ENCODE measurements at regions not wholly inside any gene's neighbourhood (a gene's known extent, or its start where the extent isn't known, plus 50 kb on each side); places are given as distances from the start of the nearest gene placed in this dataset.
"Not testable (repeated sequence)": the region's sequence is repeated elsewhere in the genome, so short reads cannot be mapped to it uniquely, and the experiment has no call there.

- H3K36me3 ChIP-seq, result no peaks in the 10 kb centered on the region
- H3K4me3 ChIP-seq (replicated peaks in 1 of 3), result no peak overlapping the region
- H3K27me3 ChIP-seq, result no peaks in the 10 kb centered on the region
- H3K27ac ChIP-seq, result no peak overlapping the region
- intact Hi-C loops (cut with DNase I), result no loop called here
- no peak for DNase-seq
- no peak for TF ChIP-seq POLR2A (IDR thresholded peaks at IDR 0.05)
- TF ChIP-seq, protein P1, sequence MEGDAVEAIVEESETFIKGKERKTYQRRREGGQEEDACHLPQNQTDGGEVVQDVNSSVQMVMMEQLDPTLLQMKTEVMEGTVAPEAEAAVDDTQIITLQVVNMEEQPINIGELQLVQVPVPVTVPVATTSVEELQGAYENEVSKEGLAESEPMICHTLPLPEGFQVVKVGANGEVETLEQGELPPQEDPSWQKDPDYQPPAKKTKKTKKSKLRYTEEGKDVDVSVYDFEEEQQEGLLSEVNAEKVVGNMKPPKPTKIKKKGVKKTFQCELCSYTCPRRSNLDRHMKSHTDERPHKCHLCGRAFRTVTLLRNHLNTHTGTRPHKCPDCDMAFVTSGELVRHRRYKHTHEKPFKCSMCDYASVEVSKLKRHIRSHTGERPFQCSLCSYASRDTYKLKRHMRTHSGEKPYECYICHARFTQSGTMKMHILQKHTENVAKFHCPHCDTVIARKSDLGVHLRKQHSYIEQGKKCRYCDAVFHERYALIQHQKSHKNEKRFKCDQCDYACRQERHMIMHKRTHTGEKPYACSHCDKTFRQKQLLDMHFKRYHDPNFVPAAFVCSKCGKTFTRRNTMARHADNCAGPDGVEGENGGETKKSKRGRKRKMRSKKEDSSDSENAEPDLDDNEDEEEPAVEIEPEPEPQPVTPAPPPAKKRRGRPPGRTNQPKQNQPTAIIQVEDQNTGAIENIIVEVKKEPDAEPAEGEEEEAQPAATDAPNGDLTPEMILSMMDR (IDR thresholded peaks at IDR 0.05), result no peak
- H3K4me1 ChIP-seq, result peaks cover 6% of the 10 kb centered on the region in 2 donors
- no peaks in the 10 kb centered on the region for H3K9me3 ChIP-seq
- 93 to 100% methylated on average over 1 of the region's 1 CpG for WGBS, 2 donors
Observed at GRCh38 chr12:75694534-75695268, 183.3 kb upstream of the KRR1 start.

GRCh38 chr12:75692876-75693275 is 181.5 kb upstream of the KRR1 start:
- intact Hi-C loops (cut with DNase I), result no loop called here
- H3K9me3 ChIP-seq, result no peaks in the 10 kb centered on the region
- H3K4me3 ChIP-seq (replicated peaks in 1 of 3), result no peak overlapping the region
- H3K4me1 ChIP-seq, result no peaks in the 10 kb centered on the region
- H3K27ac ChIP-seq, result no peak overlapping the region
- WGBS, 2 donors, result 52 to 53% methylated on average over 2 of the region's 2 CpGs
- H3K27me3 ChIP-seq, result no peaks in the 10 kb centered on the region
- no peak for TF ChIP-seq POLR2A (IDR thresholded peaks at IDR 0.05)
- TF ChIP-seq, protein P1 (IDR thresholded peaks at IDR 0.05), result no peak
- no peaks in the 10 kb centered on the region for H3K36me3 ChIP-seq
- no peak for DNase-seq

- no peak overlapping the region for H3K4me3 ChIP-seq (replicated peaks in 1 of 3)
- no peaks in the 10 kb centered on the region for H3K9me3 ChIP-seq
- H3K27me3 ChIP-seq, result no peaks in the 10 kb centered on the region
- TF ChIP-seq POLR2A (IDR thresholded peaks at IDR 0.05), result no peak
- TF ChIP-seq, protein P1 (IDR thresholded peaks at IDR 0.05), result no peak
- no peak for DNase-seq
- no peaks in the 10 kb centered on the region for H3K36me3 ChIP-seq
- H3K27ac ChIP-seq, result no peak overlapping the region
- H3K4me1 ChIP-seq, result no peaks in the 10 kb centered on the region
- 92 to 93% methylated on average over 11 of the region's 11 CpGs for WGBS, 2 donors
- intact Hi-C loops (cut with DNase I), result no loop called here
Observed at GRCh38 chr12:75690296-75690955, 179.0 kb upstream of the KRR1 start.

DNA sequence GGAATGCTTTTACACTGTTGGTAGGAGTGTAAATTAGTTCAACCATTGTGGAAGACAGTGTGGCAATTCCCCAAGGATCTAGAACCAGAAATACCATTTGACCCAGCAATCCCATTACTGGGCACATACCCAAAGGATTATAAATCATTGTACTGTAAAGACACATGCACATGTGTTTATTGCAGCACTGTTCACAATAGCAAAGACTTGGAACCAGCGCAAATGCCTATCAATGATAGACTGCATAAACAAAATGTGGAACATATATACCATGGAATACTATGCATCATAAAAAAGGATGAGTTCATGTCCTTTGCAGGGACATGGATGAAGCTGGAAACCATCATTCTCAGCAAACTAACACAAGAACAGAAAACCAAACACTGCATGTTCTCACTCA is 174.8 kb upstream of the KRR1 start:
- H3K27me3 ChIP-seq; DNase-seq; intact Hi-C loops (cut with DNase I); H3K4me3 ChIP-seq (replicated peaks in 1 of 3); H3K36me3 ChIP-seq; H3K9me3 ChIP-seq; H3K4me1 ChIP-seq; H3K27ac ChIP-seq: not testable (repeated sequence)
- 45% methylated on average over 1 of the region's 1 CpG for WGBS, 2 donors

DNA sequence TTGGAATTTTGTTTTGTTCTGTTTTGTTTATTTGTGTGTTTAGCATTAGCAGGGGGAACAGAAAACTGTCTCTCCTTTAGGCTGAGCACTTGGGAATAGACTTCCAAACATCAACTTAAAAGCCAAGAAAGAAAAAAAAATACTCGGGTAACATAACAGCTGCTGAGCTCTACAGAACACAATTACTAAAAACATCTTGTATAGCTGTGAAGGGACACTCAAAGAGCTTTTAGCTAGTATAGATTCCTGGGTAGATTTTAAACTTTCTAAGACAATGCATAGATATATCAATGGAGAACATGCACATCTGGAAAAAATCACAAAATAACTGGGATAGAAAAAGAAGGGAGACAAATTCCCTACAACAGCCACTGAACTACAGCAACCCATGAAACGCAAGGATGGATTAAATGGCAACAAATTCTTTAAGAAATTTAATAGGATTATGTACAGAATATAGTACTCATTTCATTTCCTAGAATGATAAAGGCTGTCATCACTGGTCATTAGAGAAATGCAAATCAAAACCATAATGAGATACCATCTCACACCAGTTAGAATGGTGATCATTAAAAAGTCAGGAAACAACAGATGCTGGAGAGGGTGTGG is 174.3 kb upstream of the KRR1 start:
- Histone ChIP-seq H3K4me3 (replicated peaks in 1 of 3) (no peak overlapping the region), H3K27me3 (no peaks in the 10 kb centered on the region), H3K4me1 (no peaks in the 10 kb centered on the region), H3K9me3 (no peaks in the 10 kb centered on the region), H3K27ac (no peak overlapping the region), H3K36me3 (no peaks in the 10 kb centered on the region)
- TF ChIP-seq, protein P1 (IDR thresholded peaks at IDR 0.05), result no peak
- TF ChIP-seq POLR2A (IDR thresholded peaks at IDR 0.05), result no peak
- intact Hi-C loops (cut with DNase I), result no loop called here
- no peak for DNase-seq
- WGBS, 2 donors, result 61 to 67% methylated on average over 2 of the region's 2 CpGs

All from thyroid gland (tissue), 4 donors.